SK-N-SH (cell line): ENCODE measurements at regions not wholly inside any gene's neighbourhood (a gene's known extent, or its start where the extent isn't known, plus 50 kb on each side); places are given as distances from the start of the nearest gene placed in this dataset.

Experiments used
- CTCF ChIP-seq: fragments of 200-600 bp; sonication (generic); IDR thresholded peaks from 2 replicates; pipeline ENCODE4 v1.6.1; 2017; ENCODE audit warnings: antibody characterized with exemption, mild to moderate bottlenecking, moderate library complexity
- EP300 ChIP-seq, 2 experiments: IDR thresholded peaks; 2 replicates each; pipeline versions ENCODE4 v1.4.0 to v1.6.1; 2012; ENCODE audit warnings: borderline replicate concordance in 1 of 2, low read depth in 1 of 2, low read length in 1 of 2
- JUND ChIP-seq: IDR thresholded peaks from 2 replicates; pipeline ENCODE4 v1.4.0; 2012
- POLR2AphosphoS5 ChIP-seq: IDR thresholded peaks from 2 replicates; pipeline ENCODE4 v1.6.1; 2012; ENCODE audit warnings: low read depth, low read length
- RCOR1 ChIP-seq: fragments of 150-350 bp; IDR thresholded peaks from 2 replicates; pipeline ENCODE4 v1.6.1; 2017; ENCODE audit warnings: antibody characterized with exemption, low read length
- RFX5 ChIP-seq: IDR thresholded peaks from 2 replicates; pipeline ENCODE4 v1.6.1; 2012; ENCODE audit warnings: mild to moderate bottlenecking, improper control_type of control experiment, low read length
- SIN3A ChIP-seq: IDR thresholded peaks from 2 replicates; pipeline ENCODE4 v1.6.1; 2012; ENCODE audit warnings: low read depth, mild to moderate bottlenecking, low read length, moderate library complexity, borderline replicate concordance
- SMC3 ChIP-seq: IDR thresholded peaks from 2 replicates; pipeline ENCODE4 v1.6.1; 2012; ENCODE audit warnings: low read depth, low read length, improper control_type of control experiment
- TAF1 ChIP-seq: IDR thresholded peaks from 2 replicates; pipeline ENCODE4 v1.6.1; 2012; ENCODE audit warnings: low read depth, mild to moderate bottlenecking, low read length, moderate library complexity, borderline replicate concordance

DNA sequence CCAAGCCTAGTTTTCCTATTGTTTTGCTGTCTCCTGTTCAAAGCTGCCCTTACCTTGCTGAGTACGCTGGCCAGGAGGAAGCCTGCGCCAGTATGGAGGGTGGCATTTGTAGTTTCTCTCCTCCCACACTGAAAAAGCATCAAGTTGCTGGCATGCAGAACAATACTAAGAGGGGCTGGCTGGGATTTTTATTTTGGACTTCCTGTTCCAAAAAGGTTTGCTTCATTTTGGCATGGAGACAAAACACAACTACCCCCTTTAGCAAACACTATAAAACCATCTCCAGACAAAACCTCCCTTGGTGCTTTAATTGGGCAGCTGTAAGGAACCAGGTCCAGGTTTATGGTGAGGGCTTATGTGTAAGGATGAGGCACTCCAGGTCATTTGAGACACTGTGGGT is 457.6 kb downstream of the PDCD6IP start:
- no peak for TF ChIP-seq CTCF
- TF ChIP-seq POLR2AphosphoS5 = no peak
- no peak for TF ChIP-seq TAF1
- no peak for TF ChIP-seq EP300 (IDR thresholded peaks at IDR 0.05; ENCODE audit: borderline replicate concordance in 1 of 2, low read depth in 1 of 2, low read length in 1 of 2)
- no peak for TF ChIP-seq JUND
- no peak for TF ChIP-seq SMC3
- TF ChIP-seq RCOR1 = no peak
- TF ChIP-seq RFX5 = no peak
- no peak for TF ChIP-seq SIN3A
